ENCODE measurements at regions not wholly inside any gene's neighbourhood (a gene's known extent, or its start where the extent isn't known, plus 50 kb on each side); places are given as distances from the start of the nearest gene placed in this dataset.

GRCh38 chr10:118875087-118875486 is 120.3 kb upstream of the CACUL1 start:
- TF ChIP-seq CTCF (IDR thresholded peaks at IDR 0.05) (no peak), POLR2A (IDR thresholded peaks at IDR 0.05) (no peak)

Measured in adrenal gland (tissue), 5 donors.